HUES64 (cell line): ENCODE measurements at regions not wholly inside any gene's neighbourhood (a gene's known extent, or its start where the extent isn't known, plus 50 kb on each side); places are given as distances from the start of the nearest gene placed in this dataset.

ENCODE experiments used
- H3K27ac ChIP-seq: 2 replicates; pipeline ENCODE4 v1.7.0; 2013; ENCODE audit warnings: low read depth, low read length, inconsistent platforms
- H3K27me3 ChIP-seq: 2 replicates; pipeline ENCODE4 v1.6.1; 2013; ENCODE audit warnings: mild to moderate bottlenecking, low read length; ENCODE audit not compliant: insufficient read depth
- H3K36me3 ChIP-seq: 2 replicates; pipeline ENCODE4 v1.6.1; 2013; ENCODE audit warnings: mild to moderate bottlenecking, low read length; ENCODE audit not compliant: insufficient read depth
- H3K4me1 ChIP-seq: 2 replicates; pipeline ENCODE4 v1.6.1; 2013; ENCODE audit warnings: mild to moderate bottlenecking, low read length, moderate library complexity; ENCODE audit not compliant: insufficient read depth
- H3K4me3 ChIP-seq: 2 replicates; pipeline ENCODE4 v1.5.1; 2013; ENCODE audit warnings: mild to moderate bottlenecking, low read length, moderate library complexity
- H3K9ac ChIP-seq: 2 replicates; pipeline ENCODE4 v1.6.1; 2013; ENCODE audit warnings: mild to moderate bottlenecking, low read depth, low read length
- H3K9me3 ChIP-seq: 2 replicates; pipeline ENCODE4 v1.6.1; 2013; ENCODE audit warnings: low read depth, low read length; ENCODE audit not compliant: insufficient read depth
- WGBS: fragments of 150-250, 120-280 bp; methylation state at CpG from one replicate; pipeline ENCODE4 v1.1.7; 2013; ENCODE audit warnings: missing lambda C conversion rate; 5-methylcytosine and 5-hydroxymethylcytosine counted together

GRCh38 chr9:89937051-89937450, 332.2 kb downstream of the GADD45G start:
- H3K4me3 ChIP-seq, result no peak overlapping the region
- no peaks in the 10 kb centered on the region for H3K36me3 ChIP-seq
- no peak overlapping the region for H3K27ac ChIP-seq
- H3K4me1 ChIP-seq, result no peaks in the 10 kb centered on the region
- no peak overlapping the region for H3K9ac ChIP-seq
- H3K27me3 ChIP-seq, result no peaks in the 10 kb centered on the region
- H3K9me3 ChIP-seq, result no peaks in the 10 kb centered on the region
- WGBS, result 84% methylated on average over 2 of the region's 2 CpGs

DNA sequence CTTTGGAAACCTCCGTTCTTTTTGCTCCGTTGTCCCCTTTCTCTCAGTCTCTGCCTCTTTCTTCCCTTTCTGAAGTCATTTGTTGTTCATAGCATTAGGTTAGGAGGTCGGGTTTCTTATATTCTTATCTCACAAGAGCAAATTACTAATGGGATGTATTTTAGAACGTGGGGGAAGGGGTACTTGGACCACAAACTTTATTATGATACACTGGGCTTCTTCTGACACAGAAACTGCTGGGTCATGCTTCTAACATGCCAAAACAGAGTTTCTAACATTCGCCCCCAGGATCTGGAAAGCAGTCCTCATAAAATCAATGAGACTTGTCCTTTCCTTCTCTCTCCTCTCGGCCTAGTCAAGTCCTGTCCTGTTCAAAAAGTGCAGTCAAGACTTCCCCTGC, 334.4 kb downstream of the GADD45G start:
- H3K9me3 ChIP-seq, result no peaks in the 10 kb centered on the region
- no peak overlapping the region for H3K9ac ChIP-seq
- WGBS, result 73% methylated on average over 5 of the region's 6 CpGs
- H3K4me1 ChIP-seq, result no peaks in the 10 kb centered on the region
- no peak overlapping the region for H3K4me3 ChIP-seq
- H3K27ac ChIP-seq, result no peak overlapping the region
- H3K27me3 ChIP-seq, result no peaks in the 10 kb centered on the region
- H3K36me3 ChIP-seq, result no peaks in the 10 kb centered on the region

GRCh38 chr9:89939626-89940292, 334.9 kb downstream of the GADD45G start:
- no peaks in the 10 kb centered on the region for H3K9me3 ChIP-seq
- no peaks in the 10 kb centered on the region for H3K36me3 ChIP-seq
- WGBS, result 93% methylated on average over 14 of the region's 14 CpGs
- no peak overlapping the region for H3K27ac ChIP-seq
- no peak overlapping the region for H3K9ac ChIP-seq
- H3K4me1 ChIP-seq, result no peaks in the 10 kb centered on the region
- no peak overlapping the region for H3K4me3 ChIP-seq
- no peaks in the 10 kb centered on the region for H3K27me3 ChIP-seq

DNA sequence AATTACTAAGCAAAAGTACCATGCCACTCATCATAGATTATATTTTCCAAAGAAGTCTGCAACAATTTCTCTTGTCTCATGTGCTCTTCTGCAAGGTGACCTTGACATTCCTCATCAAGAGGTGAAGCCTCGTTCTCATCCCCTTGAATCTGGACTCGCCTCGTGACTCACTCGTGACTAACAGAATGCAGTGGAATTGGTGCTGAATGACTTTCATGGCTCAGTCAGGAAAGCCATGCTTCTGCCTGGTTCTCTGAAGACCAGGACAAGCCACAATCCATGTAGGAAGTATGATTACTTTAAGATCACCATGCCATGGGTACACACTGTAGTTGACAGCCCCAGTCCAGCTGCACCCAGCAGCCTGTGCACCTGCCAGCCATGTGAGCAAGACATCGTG, 335.8 kb downstream of the GADD45G start:
- H3K9me3 ChIP-seq, result no peaks in the 10 kb centered on the region
- no peaks in the 10 kb centered on the region for H3K36me3 ChIP-seq
- no peak overlapping the region for H3K4me3 ChIP-seq
- no peaks in the 10 kb centered on the region for H3K4me1 ChIP-seq
- WGBS, result 95% methylated on average over 5 of the region's 5 CpGs
- no peak overlapping the region for H3K9ac ChIP-seq
- no peaks in the 10 kb centered on the region for H3K27me3 ChIP-seq
- H3K27ac ChIP-seq, result no peak overlapping the region

- H3K4me1 ChIP-seq, result no peaks in the 10 kb centered on the region
- WGBS, result 94% methylated on average over 2 of the region's 2 CpGs
- H3K4me3 ChIP-seq, result no peak overlapping the region
- no peaks in the 10 kb centered on the region for H3K9me3 ChIP-seq
- H3K27me3 ChIP-seq, result no peaks in the 10 kb centered on the region
- no peak overlapping the region for H3K9ac ChIP-seq
- no peak overlapping the region for H3K27ac ChIP-seq
- no peaks in the 10 kb centered on the region for H3K36me3 ChIP-seq
These were observed 337.1 kb downstream of the GADD45G start for GRCh38 chr9:89941875-89942274.

GRCh38 chr9:89942643-89943042, 337.8 kb downstream of the GADD45G start:
- H3K9ac ChIP-seq, result no peak overlapping the region
- no peak overlapping the region for H3K27ac ChIP-seq
- no peaks in the 10 kb centered on the region; the same call in 1 of the 2 replicates for H3K27me3 ChIP-seq
- no peaks in the 10 kb centered on the region for H3K9me3 ChIP-seq
- no peaks in the 10 kb centered on the region for H3K4me1 ChIP-seq
- no peak overlapping the region for H3K4me3 ChIP-seq
- no peaks in the 10 kb centered on the region for H3K36me3 ChIP-seq
- 97% methylated on average over 7 of the region's 7 CpGs for WGBS

DNA sequence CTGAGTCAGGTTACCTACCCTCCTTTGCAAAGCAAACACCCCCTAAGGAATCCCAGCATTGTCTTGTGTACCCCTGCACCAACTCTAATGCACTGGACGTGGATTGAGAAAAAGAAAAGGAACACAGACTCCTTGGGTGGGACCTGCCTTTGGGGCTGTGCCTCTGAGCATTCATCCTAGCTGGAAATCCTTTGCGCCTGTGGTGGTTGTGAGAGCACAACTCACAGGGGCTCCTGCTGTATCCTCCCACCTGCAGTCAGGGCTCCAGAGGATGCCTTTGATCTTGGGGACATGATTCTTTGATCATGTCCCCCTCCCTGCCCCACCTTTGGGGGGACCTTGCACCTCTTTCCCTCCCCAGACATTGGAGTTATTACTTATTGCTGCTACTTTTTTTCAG, 338.5 kb downstream of the GADD45G start:
- Histone ChIP-seq H3K4me3 (no peak overlapping the region), H3K36me3 (no peaks in the 10 kb centered on the region), H3K9me3 (no peaks in the 10 kb centered on the region), H3K27me3 (no peaks in the 10 kb centered on the region; the same call in 1 of the 2 replicates), H3K9ac (no peak overlapping the region), H3K4me1 (no peaks in the 10 kb centered on the region), H3K27ac (no peak overlapping the region)
- 86% methylated on average over 2 of the region's 2 CpGs for WGBS

DNA sequence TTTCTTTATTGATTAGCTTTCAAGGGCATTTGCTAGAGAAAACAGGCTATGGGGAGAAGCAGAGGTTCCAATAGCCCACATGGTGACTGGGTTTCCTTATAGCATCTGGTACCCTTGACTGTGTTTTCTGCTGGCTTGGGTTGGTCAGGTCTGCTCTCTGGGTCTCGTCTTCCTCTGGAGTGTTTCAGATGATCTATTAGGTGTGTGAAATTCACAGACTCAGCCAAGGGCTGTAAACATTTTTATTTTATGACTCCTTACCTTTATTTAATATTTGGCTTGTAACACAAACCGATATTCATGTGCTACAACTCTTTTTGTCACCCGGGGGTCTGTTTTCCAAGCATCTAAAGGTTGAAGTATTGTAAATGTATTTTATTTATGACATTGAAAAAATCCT, 338.9 kb downstream of the GADD45G start:
- WGBS, result 96% methylated on average over 3 of the region's 3 CpGs
- Histone ChIP-seq H3K9me3 (no peaks in the 10 kb centered on the region), H3K36me3 (no peaks in the 10 kb centered on the region), H3K4me3 (no peak overlapping the region), H3K27me3 (no peaks in the 10 kb centered on the region; the same call in 1 of the 2 replicates), H3K27ac (no peak overlapping the region), H3K9ac (no peak overlapping the region), H3K4me1 (no peaks in the 10 kb centered on the region)

DNA sequence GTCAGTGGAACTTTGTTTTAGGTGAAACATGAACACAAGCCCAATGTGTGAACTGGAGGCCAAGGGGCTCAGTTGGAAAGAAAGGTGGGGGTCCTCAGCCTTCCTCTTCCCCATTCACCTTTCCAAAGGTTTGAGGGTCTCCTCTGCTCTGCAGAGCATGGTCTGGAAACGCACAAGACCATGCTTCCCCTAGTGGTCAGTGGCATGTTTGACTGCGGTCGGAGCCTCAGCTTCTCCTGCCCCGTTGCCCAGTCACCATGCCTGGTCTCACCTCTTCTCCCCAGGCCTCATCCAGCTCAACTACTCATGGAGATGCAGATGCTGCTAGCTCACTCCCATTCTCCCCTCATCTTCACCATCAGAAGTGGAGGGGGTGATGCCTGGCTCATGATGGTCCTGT, 340.3 kb downstream of the GADD45G start:
- Histone ChIP-seq H3K27me3 (no peaks in the 10 kb centered on the region; the same call in 1 of the 2 replicates), H3K4me3 (no peak overlapping the region), H3K9me3 (no peaks in the 10 kb centered on the region), H3K9ac (no peak overlapping the region), H3K27ac (no peak overlapping the region), H3K4me1 (peaks cover 4% of the 10 kb centered on the region; the same call in 1 of the 2 replicates), H3K36me3 (no peaks in the 10 kb centered on the region)
- 79% methylated on average over 4 of the region's 4 CpGs for WGBS

DNA sequence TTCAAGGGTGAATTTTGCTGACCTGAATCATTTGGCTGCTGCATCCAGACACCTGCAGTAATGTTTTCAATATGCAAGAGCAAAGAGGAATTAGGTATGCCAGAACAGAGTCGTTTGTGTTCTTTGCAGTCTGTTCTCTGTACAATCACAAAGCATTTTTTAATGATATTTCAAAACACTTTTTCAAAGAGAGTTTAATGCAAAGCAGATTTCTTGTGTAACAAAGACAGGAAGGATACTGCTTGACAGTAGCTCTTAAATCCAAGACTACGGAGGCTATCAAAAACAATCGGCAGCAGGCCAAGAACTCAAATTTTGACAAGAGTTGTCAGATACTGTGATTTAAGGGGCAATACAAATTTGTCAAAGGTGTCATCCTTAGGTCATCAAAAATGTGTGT, 341.9 kb downstream of the GADD45G start:
- Histone ChIP-seq H3K9me3 (no peaks in the 10 kb centered on the region), H3K4me1 (peaks cover 4% of the 10 kb centered on the region; the same call in 1 of the 2 replicates), H3K27me3 (no peaks in the 10 kb centered on the region; the same call in 1 of the 2 replicates), H3K9ac (no peak overlapping the region), H3K4me3 (no peak overlapping the region), H3K27ac (no peak overlapping the region), H3K36me3 (no peaks in the 10 kb centered on the region)
- 82% methylated on average over 3 of the region's 3 CpGs for WGBS

GRCh38 chr9:89949111-89949510, 344.3 kb downstream of the GADD45G start:
- no peak overlapping the region for H3K27ac ChIP-seq
- 81% methylated on average over 4 of the region's 4 CpGs for WGBS
- H3K4me3 ChIP-seq, result no peak overlapping the region
- H3K9ac ChIP-seq, result no peak overlapping the region
- H3K9me3 ChIP-seq, result no peaks in the 10 kb centered on the region
- H3K27me3 ChIP-seq, result no peaks in the 10 kb centered on the region; the same call in 1 of the 2 replicates
- peaks cover 7% of the 10 kb centered on the region; the same call in 1 of the 2 replicates for H3K4me1 ChIP-seq
- H3K36me3 ChIP-seq, result no peaks in the 10 kb centered on the region

GRCh38 chr9:89951675-89952074, 346.9 kb downstream of the GADD45G start:
- no peaks in the 10 kb centered on the region; the same call in 1 of the 2 replicates for H3K27me3 ChIP-seq
- H3K27ac ChIP-seq, result no peak overlapping the region
- no peak overlapping the region for H3K4me3 ChIP-seq
- H3K4me1 ChIP-seq, result peaks cover 7% of the 10 kb centered on the region; the same call in 1 of the 2 replicates
- no peaks in the 10 kb centered on the region for H3K9me3 ChIP-seq
- WGBS, result 94% methylated on average over 4 of the region's 4 CpGs
- H3K9ac ChIP-seq, result no peak overlapping the region
- H3K36me3 ChIP-seq, result no peaks in the 10 kb centered on the region
